ENCODE measurements at regions not wholly inside any gene's neighbourhood (a gene's known extent, or its start where the extent isn't known, plus 50 kb on each side); places are given as distances from the start of the nearest gene placed in this dataset.

DNA sequence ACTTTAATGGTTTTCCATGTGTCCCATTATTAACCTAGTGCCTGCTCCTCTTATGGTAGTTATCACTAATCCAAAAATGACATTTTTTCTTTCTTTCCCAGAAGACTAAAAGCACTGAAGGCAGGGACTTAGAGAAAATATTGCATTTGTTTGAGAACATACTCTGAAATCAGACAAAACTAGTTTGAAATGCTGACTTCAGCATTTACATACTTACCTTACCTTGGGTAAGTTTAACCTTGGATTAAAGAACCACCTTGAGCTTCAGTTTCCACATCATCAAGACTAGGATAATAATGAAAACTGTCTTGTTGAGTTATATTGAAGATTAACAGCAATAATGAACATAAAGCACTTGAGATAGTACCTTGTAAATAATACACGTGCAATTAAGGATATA, 413.0 kb downstream of the SOX2 start:
- no peak for DNase-seq
- 91 to 94% methylated on average over 1 of the region's 1 CpG for WGBS, 2 donors
- H3K27ac ChIP-seq, result no peak overlapping the region
- H3K9me3 ChIP-seq, result no peaks in the 10 kb centered on the region
- no peak overlapping the region for H3K4me3 ChIP-seq
- intact Hi-C loops (cut with DNase I; ENCODE audit: low total_unique reads), result no loop called here
- TF ChIP-seq, protein P1, sequence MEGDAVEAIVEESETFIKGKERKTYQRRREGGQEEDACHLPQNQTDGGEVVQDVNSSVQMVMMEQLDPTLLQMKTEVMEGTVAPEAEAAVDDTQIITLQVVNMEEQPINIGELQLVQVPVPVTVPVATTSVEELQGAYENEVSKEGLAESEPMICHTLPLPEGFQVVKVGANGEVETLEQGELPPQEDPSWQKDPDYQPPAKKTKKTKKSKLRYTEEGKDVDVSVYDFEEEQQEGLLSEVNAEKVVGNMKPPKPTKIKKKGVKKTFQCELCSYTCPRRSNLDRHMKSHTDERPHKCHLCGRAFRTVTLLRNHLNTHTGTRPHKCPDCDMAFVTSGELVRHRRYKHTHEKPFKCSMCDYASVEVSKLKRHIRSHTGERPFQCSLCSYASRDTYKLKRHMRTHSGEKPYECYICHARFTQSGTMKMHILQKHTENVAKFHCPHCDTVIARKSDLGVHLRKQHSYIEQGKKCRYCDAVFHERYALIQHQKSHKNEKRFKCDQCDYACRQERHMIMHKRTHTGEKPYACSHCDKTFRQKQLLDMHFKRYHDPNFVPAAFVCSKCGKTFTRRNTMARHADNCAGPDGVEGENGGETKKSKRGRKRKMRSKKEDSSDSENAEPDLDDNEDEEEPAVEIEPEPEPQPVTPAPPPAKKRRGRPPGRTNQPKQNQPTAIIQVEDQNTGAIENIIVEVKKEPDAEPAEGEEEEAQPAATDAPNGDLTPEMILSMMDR (IDR thresholded peaks at IDR 0.05), result no peak
- no peak for TF ChIP-seq POLR2A (IDR thresholded peaks at IDR 0.05)
- H3K36me3 ChIP-seq (ENCODE audit: low read depth, missing control alignments), result no peaks in the 10 kb centered on the region
- no peaks in the 10 kb centered on the region for H3K27me3 ChIP-seq
- no peaks in the 10 kb centered on the region for H3K4me1 ChIP-seq

GRCh38 chr3:182129740-182130139, 418.0 kb downstream of the SOX2 start:
- no peak overlapping the region for H3K4me3 ChIP-seq
- no peak for DNase-seq

GRCh38 chr3:182133752-182134151, 422.0 kb downstream of the SOX2 start:
- H3K4me1 ChIP-seq, result no peaks in the 10 kb centered on the region
- TF ChIP-seq POLR2A (IDR thresholded peaks at IDR 0.05), result no peak
- TF ChIP-seq, protein P1 (IDR thresholded peaks at IDR 0.05), result no peak
- H3K9me3 ChIP-seq, result no peaks in the 10 kb centered on the region
- no peak overlapping the region for H3K4me3 ChIP-seq
- H3K27me3 ChIP-seq, result no peaks in the 10 kb centered on the region
- 56 to 72% methylated on average over 2 of the region's 2 CpGs for WGBS, 2 donors
- intact Hi-C loops (cut with DNase I; ENCODE audit: low total_unique reads), result no loop called here
- no peak for DNase-seq
- H3K27ac ChIP-seq, result no peak overlapping the region
- H3K36me3 ChIP-seq (ENCODE audit: low read depth, missing control alignments), result no peaks in the 10 kb centered on the region

More at GRCh38 chr3:182129740-182130139, 418.0 kb downstream of the SOX2 start:
- Histone ChIP-seq H3K36me3 (ENCODE audit: low read depth, missing control alignments) (no peaks in the 10 kb centered on the region), H3K27me3 (no peaks in the 10 kb centered on the region), H3K9me3 (no peaks in the 10 kb centered on the region), H3K27ac (no peak overlapping the region), H3K4me1 (no peaks in the 10 kb centered on the region)
- intact Hi-C loops (cut with DNase I; ENCODE audit: low total_unique reads), result no loop called here
- WGBS, 2 donors, result 72 to 73% methylated on average over 9 of the region's 9 CpGs
- TF ChIP-seq, protein P1 (IDR thresholded peaks at IDR 0.05), result no peak
- no peak for TF ChIP-seq POLR2A (IDR thresholded peaks at IDR 0.05)

- intact Hi-C loops (cut with DNase I; ENCODE audit: low total_unique reads), result no loop called here
- H3K27ac ChIP-seq, result no peak overlapping the region
- TF ChIP-seq POLR2A (IDR thresholded peaks at IDR 0.05), result no peak
- TF ChIP-seq, protein P1 (IDR thresholded peaks at IDR 0.05), result no peak
- H3K9me3 ChIP-seq, result no peaks in the 10 kb centered on the region
- H3K36me3 ChIP-seq (ENCODE audit: low read depth, missing control alignments), result no peaks in the 10 kb centered on the region
- no peaks in the 10 kb centered on the region for H3K27me3 ChIP-seq
- no peak overlapping the region for H3K4me3 ChIP-seq
- WGBS, 2 donors, result 62 to 64% methylated on average over 2 of the region's 2 CpGs
- no peak for DNase-seq
- no peaks in the 10 kb centered on the region for H3K4me1 ChIP-seq
These were observed 423.3 kb downstream of the SOX2 start for GRCh38 chr3:182135056-182135455.

Data from testis (tissue), 2 donors.